Neural cell (in vitro differentiated cells): ENCODE measurements at regions not wholly inside any gene's neighbourhood (a gene's known extent, or its start where the extent isn't known, plus 50 kb on each side); places are given as distances from the start of the nearest gene placed in this dataset.

Experiments used
- H2AFZ ChIP-seq: fragments of 200-600, 300-800 bp; sonication (generic), shearing (Covaris generic); 2 replicates; pipeline ENCODE4 v1.6.0; 2014; ENCODE audit warnings: low read depth, mild to moderate bottlenecking, antibody characterized with exemption, low read length, moderate library complexity
- H3F3A ChIP-seq: fragments of 200-600 bp; shearing (Covaris generic); 2 replicates; pipeline ENCODE4 v1.6.1; 2016; ENCODE audit warnings: mild to moderate bottlenecking, moderate library complexity, mixed read lengths, antibody characterized with exemption, low read length; ENCODE audit not compliant: insufficient read depth, poor library complexity, severe bottlenecking
- H3K27ac ChIP-seq: fragments of 200-600, 300-800 bp; sonication (generic), shearing (Covaris generic); 2 replicates; pipeline ENCODE4 v1.5.1; 2014; ENCODE audit warnings: mild to moderate bottlenecking, low read length, moderate library complexity
- H3K27me3 ChIP-seq: fragments of 300-800, 200-600 bp; sonication (generic), shearing (Covaris generic); 2 replicates; pipeline ENCODE4 v1.6.0; 2014; ENCODE audit warnings: mild to moderate bottlenecking, low read depth, low read length, moderate library complexity; ENCODE audit not compliant: insufficient read depth
- H3K36me3 ChIP-seq: fragments of 300-800, 200-600 bp; sonication (generic), shearing (Covaris generic); 2 replicates; pipeline ENCODE4 v1.5.1; 2014; ENCODE audit warnings: mild to moderate bottlenecking, antibody characterized with exemption, low read length, moderate library complexity; ENCODE audit not compliant: insufficient read depth
- H3K4me2 ChIP-seq: fragments of 300-800, 200-600 bp; sonication (generic), shearing (Covaris generic); 2 replicates; pipeline ENCODE4 v1.6.0; 2014; ENCODE audit warnings: mild to moderate bottlenecking, low read length
- H3K4me3 ChIP-seq: fragments of 300-800, 200-600 bp; sonication (generic), shearing (Covaris generic); 2 replicates; pipeline ENCODE4 v1.5.1; 2014; ENCODE audit warnings: mild to moderate bottlenecking, low read length, moderate library complexity
- H3K79me2 ChIP-seq: fragments of 200-600 bp; shearing (Covaris generic); replicated peaks from 2 replicates; pipeline ENCODE4 v1.6.0; 2014; ENCODE audit warnings: mild to moderate bottlenecking, low read length, moderate library complexity; ENCODE audit not compliant: insufficient read depth
- H3K9ac ChIP-seq: fragments of 300-800, 200-600 bp; sonication (generic), shearing (Covaris generic); 2 replicates; pipeline ENCODE4 v1.6.1; 2016; ENCODE audit warnings: mild to moderate bottlenecking, low read length, mixed read lengths
- H3K9me2 ChIP-seq: fragments of 200-600 bp; shearing (Covaris generic); 2 replicates; pipeline ENCODE4 v1.6.1; 2016; ENCODE audit warnings: mild to moderate bottlenecking, low read length, mixed read lengths; ENCODE audit not compliant: insufficient read depth
- H3K9me3 ChIP-seq: fragments of 200-600, 300-800 bp; sonication (generic), shearing (Covaris generic); 2 replicates; pipeline ENCODE4 v1.6.1; 2016; ENCODE audit warnings: mild to moderate bottlenecking, mixed run types, low read length, moderate library complexity, mixed read lengths
- H4K20me1 ChIP-seq: fragments of 200-600 bp; shearing (Covaris generic); 2 replicates; pipeline ENCODE4 v1.6.1; 2016; ENCODE audit warnings: mild to moderate bottlenecking, mixed run types; ENCODE audit not compliant: insufficient read depth
- EP300 ChIP-seq: fragments of 450-650 bp; conservative IDR thresholded peaks from 2 replicates; pipeline ENCODE4 v1.6.1; 2014; ENCODE audit warnings: antibody characterized with exemption, mild to moderate bottlenecking, moderate library complexity; ENCODE audit not compliant: poor library complexity, severe bottlenecking
- EZH2 ChIP-seq: fragments of 200-600, 300-800 bp; shearing (Covaris generic), sonication (generic); IDR thresholded peaks from 2 replicates; pipeline ENCODE4 v1.6.1; 2014; ENCODE audit warnings: antibody characterized with exemption, low read length, borderline replicate concordance, mild to moderate bottlenecking; ENCODE audit not compliant: insufficient read depth, poor library complexity, severe bottlenecking
- MXI1 ChIP-seq: fragments of 450-650 bp; conservative IDR thresholded peaks from 2 replicates; pipeline ENCODE4 v1.6.1; 2014; ENCODE audit warnings: antibody characterized with exemption, mild to moderate bottlenecking; ENCODE audit not compliant: poor library complexity, severe bottlenecking
- POLR2AphosphoS5 ChIP-seq: IDR thresholded peaks from 2 replicates; pipeline ENCODE4 v1.6.1; 2012
- RAD21 ChIP-seq: fragments of 450-650 bp; conservative IDR thresholded peaks from 2 replicates; pipeline ENCODE4 v1.6.1; 2014; ENCODE audit warnings: antibody characterized with exemption, mild to moderate bottlenecking, moderate library complexity
- SMC3 ChIP-seq: fragments of 450-650 bp; conservative IDR thresholded peaks from 2 replicates; pipeline ENCODE4 v1.6.1; 2014; ENCODE audit warnings: antibody characterized with exemption, mild to moderate bottlenecking, moderate library complexity; ENCODE audit not compliant: poor library complexity
- TAF1 ChIP-seq: IDR thresholded peaks from 2 replicates; pipeline ENCODE4 v1.6.1; 2012; ENCODE audit warnings: low read depth
- TF ChIP-seq, protein P1 (sequence below): fragments of 450-650 bp; IDR thresholded peaks from 2 replicates; pipeline ENCODE4 v1.5.1; 2014; ENCODE audit warnings: antibody characterized with exemption, mild to moderate bottlenecking, moderate library complexity; ENCODE audit not compliant: poor library complexity, severe bottlenecking
- TF ChIP-seq, protein P2 (sequence below): IDR thresholded peaks from 2 replicates; pipeline ENCODE4 v1.6.1; 2012; ENCODE audit warnings: borderline replicate concordance

DNA sequence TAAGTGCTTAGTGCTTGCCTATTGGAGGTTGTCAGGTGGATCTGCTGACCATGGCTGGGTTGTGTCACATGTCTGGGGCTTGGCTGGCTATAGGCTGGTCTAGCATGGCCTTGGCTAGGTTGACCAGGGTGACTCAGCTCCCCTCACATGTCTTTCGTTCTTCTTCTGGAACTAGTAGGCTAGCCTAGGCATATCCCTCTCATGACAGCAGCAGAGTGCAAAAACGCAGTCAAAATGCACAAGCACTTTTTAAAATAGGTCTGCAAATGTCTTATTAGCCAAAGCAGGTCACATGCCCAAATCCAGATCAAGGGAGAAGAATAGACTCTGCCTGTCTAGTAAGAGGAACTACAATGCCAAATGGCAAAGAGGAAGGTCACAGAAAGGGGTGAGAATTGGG is 179.7 kb upstream of the ACVR2A start:
- Histone ChIP-seq H3K27me3 (no peaks in the 10 kb centered on the region), H3K36me3 (no peaks in the 10 kb centered on the region), H4K20me1 (no peaks in the 10 kb centered on the region), H3K9me3 (no peaks in the 10 kb centered on the region), H3K79me2 (no peaks in the 10 kb centered on the region), H2AFZ (no peak overlapping the region), H3K9me2 (no peaks in the 10 kb centered on the region), H3K27ac (no peak overlapping the region), H3F3A (no peaks in the 10 kb centered on the region), H3K4me3 (no peak overlapping the region), H3K4me2 (no peak overlapping the region), H3K9ac (no peak overlapping the region)
- TF ChIP-seq MXI1 (no peak), SMC3 (no peak), POLR2AphosphoS5 (no peak), RAD21 (no peak), EP300 (no peak), TAF1 (no peak), EZH2 (no peak)
- TF ChIP-seq, protein P1, sequence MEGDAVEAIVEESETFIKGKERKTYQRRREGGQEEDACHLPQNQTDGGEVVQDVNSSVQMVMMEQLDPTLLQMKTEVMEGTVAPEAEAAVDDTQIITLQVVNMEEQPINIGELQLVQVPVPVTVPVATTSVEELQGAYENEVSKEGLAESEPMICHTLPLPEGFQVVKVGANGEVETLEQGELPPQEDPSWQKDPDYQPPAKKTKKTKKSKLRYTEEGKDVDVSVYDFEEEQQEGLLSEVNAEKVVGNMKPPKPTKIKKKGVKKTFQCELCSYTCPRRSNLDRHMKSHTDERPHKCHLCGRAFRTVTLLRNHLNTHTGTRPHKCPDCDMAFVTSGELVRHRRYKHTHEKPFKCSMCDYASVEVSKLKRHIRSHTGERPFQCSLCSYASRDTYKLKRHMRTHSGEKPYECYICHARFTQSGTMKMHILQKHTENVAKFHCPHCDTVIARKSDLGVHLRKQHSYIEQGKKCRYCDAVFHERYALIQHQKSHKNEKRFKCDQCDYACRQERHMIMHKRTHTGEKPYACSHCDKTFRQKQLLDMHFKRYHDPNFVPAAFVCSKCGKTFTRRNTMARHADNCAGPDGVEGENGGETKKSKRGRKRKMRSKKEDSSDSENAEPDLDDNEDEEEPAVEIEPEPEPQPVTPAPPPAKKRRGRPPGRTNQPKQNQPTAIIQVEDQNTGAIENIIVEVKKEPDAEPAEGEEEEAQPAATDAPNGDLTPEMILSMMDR: no peak
- TF ChIP-seq, protein P2, sequence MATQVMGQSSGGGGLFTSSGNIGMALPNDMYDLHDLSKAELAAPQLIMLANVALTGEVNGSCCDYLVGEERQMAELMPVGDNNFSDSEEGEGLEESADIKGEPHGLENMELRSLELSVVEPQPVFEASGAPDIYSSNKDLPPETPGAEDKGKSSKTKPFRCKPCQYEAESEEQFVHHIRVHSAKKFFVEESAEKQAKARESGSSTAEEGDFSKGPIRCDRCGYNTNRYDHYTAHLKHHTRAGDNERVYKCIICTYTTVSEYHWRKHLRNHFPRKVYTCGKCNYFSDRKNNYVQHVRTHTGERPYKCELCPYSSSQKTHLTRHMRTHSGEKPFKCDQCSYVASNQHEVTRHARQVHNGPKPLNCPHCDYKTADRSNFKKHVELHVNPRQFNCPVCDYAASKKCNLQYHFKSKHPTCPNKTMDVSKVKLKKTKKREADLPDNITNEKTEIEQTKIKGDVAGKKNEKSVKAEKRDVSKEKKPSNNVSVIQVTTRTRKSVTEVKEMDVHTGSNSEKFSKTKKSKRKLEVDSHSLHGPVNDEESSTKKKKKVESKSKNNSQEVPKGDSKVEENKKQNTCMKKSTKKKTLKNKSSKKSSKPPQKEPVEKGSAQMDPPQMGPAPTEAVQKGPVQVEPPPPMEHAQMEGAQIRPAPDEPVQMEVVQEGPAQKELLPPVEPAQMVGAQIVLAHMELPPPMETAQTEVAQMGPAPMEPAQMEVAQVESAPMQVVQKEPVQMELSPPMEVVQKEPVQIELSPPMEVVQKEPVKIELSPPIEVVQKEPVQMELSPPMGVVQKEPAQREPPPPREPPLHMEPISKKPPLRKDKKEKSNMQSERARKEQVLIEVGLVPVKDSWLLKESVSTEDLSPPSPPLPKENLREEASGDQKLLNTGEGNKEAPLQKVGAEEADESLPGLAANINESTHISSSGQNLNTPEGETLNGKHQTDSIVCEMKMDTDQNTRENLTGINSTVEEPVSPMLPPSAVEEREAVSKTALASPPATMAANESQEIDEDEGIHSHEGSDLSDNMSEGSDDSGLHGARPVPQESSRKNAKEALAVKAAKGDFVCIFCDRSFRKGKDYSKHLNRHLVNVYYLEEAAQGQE: no peak

DNA sequence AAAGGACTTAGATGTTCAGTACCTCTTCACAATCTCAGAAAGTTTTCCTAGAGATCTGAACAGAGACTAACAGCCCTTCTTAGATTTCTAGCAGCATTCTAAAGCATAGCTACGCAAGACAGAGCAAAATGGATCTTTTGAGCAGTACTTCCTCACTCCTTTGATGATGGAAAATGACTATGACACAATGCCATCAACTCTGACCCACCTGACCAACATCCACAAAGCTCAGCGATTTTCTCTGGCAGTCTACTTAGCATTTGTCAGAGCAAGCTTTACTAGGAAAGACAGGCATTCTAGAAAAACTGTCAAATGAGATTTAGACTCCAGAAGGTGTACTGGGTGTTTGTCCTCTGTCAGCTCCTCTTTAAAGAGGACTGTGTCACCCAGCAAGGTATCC is 180.9 kb upstream of the ACVR2A start:
- no peaks in the 10 kb centered on the region for H3K9me3 ChIP-seq
- H3K79me2 ChIP-seq: no peaks in the 10 kb centered on the region
- H3K27me3 ChIP-seq: no peaks in the 10 kb centered on the region
- TF ChIP-seq TAF1 (no peak), EP300 (peak; percentile 64), POLR2AphosphoS5 (peak; percentile 27), SMC3 (no peak), EZH2 (no peak), RAD21 (no peak), MXI1 (no peak)
- TF ChIP-seq, protein P2: no peak
- TF ChIP-seq, protein P1: no peak
- no peaks in the 10 kb centered on the region for H4K20me1 ChIP-seq
- no peaks in the 10 kb centered on the region for H3K9me2 ChIP-seq
- H3K4me2 ChIP-seq: no peak overlapping the region
- peak overlapping the region; percentile 2 for H3K4me3 ChIP-seq
- no peaks in the 10 kb centered on the region for H3K36me3 ChIP-seq
- no peak overlapping the region for H3K9ac ChIP-seq
- no peaks in the 10 kb centered on the region for H3F3A ChIP-seq
- no peak overlapping the region for H2AFZ ChIP-seq
- peak overlapping the region; percentile 6 for H3K27ac ChIP-seq
